BLaER1 treated with 17β-estradiol and CSF1 and Interleukin-3, amounts not matched to agents 10 nM and 100 nM (cell line): ENCODE measurements at regions not wholly inside any gene's neighbourhood (a gene's known extent, or its start where the extent isn't known, plus 50 kb on each side); places are given as distances from the start of the nearest gene placed in this dataset.

Source experiments
- H3K27ac ChIP-seq, 11 experiments: shearing (Covaris generic); formaldehyde crosslinking; 2 replicates each; pipeline ENCODE4 v1.8.1; 2022
- H3K27me3 ChIP-seq, 11 experiments: shearing (Covaris generic); formaldehyde crosslinking; 2 replicates each; pipeline ENCODE4 v1.8.1; 2022
- H3K36me3 ChIP-seq, 11 experiments: shearing (Covaris generic); formaldehyde crosslinking; 2 replicates each; pipeline ENCODE4 v1.8.1; 2022
- H3K4me1 ChIP-seq, 10 experiments: shearing (Covaris generic); formaldehyde crosslinking; 2 replicates each; pipeline ENCODE4 v1.8.1; 2022
- H3K4me2 ChIP-seq, 11 experiments: shearing (Covaris generic); formaldehyde crosslinking; 2 replicates each; pipeline ENCODE4 v1.8.1; 2022
- H3K4me3 ChIP-seq, 10 experiments: shearing (Covaris generic); formaldehyde crosslinking; 2 replicates each; pipeline ENCODE4 v1.8.1; 2022
- H3K9ac ChIP-seq, 11 experiments: shearing (Covaris generic); formaldehyde crosslinking; 2 replicates each; pipeline ENCODE4 v1.8.1; 2022
- H3K9me3 ChIP-seq, 11 experiments: shearing (Covaris generic); formaldehyde crosslinking; replicated peaks in 1 of 11; 2 replicates each; pipeline ENCODE4 v1.8.1; 2022
- H4K20me1 ChIP-seq, 11 experiments: shearing (Covaris generic); formaldehyde crosslinking; 2 replicates each; pipeline ENCODE4 v1.8.1; 2022
- Cebpa-rat ChIP-seq, 11 experiments: shearing (Covaris generic); IDR thresholded peaks; 2 replicates each; pipeline ENCODE4 v1.8.1; 2022

DNA sequence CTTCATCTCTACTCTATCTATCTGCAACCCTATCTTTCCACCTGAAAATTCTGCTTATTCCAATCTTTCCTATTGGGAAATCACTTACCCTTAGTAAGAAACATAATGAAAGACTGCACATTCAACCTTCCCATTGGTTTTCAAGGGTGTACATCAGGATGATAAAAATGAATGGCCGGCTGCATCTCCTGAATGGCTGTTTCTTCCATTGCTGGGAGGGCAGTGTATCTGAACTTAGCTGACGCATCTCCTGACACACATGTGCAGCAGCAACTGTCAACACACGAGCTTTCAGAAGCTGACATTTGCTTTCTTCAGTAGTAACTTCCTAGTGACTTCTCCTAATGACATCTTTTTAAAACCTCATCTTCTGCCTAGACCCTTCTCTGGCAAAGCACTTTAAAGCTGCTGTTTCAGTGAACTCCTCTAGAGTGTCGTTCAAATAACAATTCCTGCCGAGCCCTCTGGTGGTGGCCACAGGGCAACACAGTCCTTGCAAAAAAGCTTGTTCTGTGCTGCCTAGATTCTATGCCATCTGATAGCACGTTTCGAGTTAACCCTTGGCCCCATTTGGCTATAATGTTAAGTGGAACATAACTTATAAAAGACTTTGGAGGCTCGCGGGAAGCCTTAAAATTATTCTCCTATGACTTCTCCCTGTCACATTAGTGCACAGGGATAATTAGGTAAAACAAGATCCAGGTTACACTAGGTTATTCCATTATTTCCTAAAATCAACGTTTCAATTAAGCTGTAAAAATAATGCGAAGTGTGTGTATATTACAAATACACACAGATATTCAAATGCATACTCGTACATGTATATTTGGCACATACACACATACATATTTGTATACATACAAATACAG lies 2340.7 kb downstream of the PCDH7 start:
- Histone ChIP-seq H4K20me1 (no peaks in the 10 kb centered on the region), H3K27ac (no peak overlapping the region), H3K36me3 (no peaks in the 10 kb centered on the region), H3K4me2 (no peak overlapping the region), H3K4me3 (no peak overlapping the region), H3K9ac (no peak overlapping the region), H3K9me3 (no peaks in the 10 kb centered on the region), H3K27me3 (no peaks in the 10 kb centered on the region), H3K4me1 (no peaks in the 10 kb centered on the region)
- no peak for TF ChIP-seq Cebpa-rat (IDR thresholded peaks at IDR 0.05)

DNA sequence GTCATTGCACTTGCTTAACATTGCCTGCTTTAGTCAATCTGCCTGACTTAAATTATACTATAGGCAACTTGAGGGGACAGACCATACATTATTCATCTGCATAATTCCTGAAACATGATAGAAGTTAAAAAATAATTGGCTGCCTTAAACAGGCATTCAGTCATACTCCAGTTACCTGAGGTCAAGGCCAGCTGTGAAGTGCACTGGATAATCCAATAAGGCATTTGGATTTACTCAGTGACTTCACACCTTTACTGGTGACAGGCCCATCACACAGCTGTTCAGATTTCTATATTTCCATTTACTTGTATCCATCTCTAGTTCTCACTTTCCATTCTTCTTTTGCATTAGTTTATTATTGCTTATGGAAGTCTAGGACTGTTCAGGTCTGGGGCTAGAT lies 2341.6 kb downstream of the PCDH7 start:
- no peak overlapping the region for H3K4me2 ChIP-seq
- no peak overlapping the region for H3K27ac ChIP-seq
- no peaks in the 10 kb centered on the region for H4K20me1 ChIP-seq
- H3K9me3 ChIP-seq = no peaks in the 10 kb centered on the region
- H3K4me3 ChIP-seq = no peak overlapping the region
- no peak for TF ChIP-seq Cebpa-rat (IDR thresholded peaks at IDR 0.05)
- no peak overlapping the region for H3K9ac ChIP-seq
- no peaks in the 10 kb centered on the region for H3K27me3 ChIP-seq
- H3K4me1 ChIP-seq = no peaks in the 10 kb centered on the region
- no peaks in the 10 kb centered on the region for H3K36me3 ChIP-seq

DNA sequence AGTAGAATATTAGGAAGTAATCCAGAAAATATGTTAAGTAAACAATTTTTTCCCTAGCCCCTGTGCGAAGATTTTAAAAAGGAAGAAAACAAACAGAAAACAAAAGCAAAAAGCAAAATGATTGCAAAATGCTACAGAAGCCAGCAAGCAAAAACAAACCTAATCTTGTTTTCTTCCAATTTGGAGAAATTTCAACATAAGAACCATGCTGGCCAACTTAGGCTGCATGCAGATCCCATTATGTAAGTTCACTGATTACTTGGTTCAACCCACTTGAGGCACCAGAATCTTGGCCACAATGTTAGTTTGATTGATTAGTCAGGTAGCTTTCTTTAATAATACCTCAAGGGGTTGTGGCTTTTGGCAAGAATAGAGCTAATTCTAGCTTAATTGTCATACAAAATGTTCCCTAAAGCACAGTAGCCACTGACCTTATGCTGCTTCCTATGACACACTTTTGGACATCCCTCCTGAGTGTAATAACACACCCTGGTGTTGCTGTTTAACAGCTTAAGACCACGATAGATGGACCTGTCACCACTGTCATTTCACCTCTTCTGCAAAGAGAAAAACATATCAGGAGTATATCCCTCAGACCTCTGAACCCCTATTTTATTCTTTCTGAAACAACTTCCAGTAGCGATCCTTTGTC lies 2342.1 kb downstream of the PCDH7 start:
- no peak overlapping the region for H3K4me3 ChIP-seq
- H3K27me3 ChIP-seq = no peaks in the 10 kb centered on the region
- no peaks in the 10 kb centered on the region for H3K4me1 ChIP-seq
- H3K9ac ChIP-seq = no peak overlapping the region
- H3K27ac ChIP-seq = no peak overlapping the region
- H3K9me3 ChIP-seq = no peaks in the 10 kb centered on the region
- no peaks in the 10 kb centered on the region for H3K36me3 ChIP-seq
- no peak for TF ChIP-seq Cebpa-rat (IDR thresholded peaks at IDR 0.05)
- H4K20me1 ChIP-seq = no peaks in the 10 kb centered on the region
- no peak overlapping the region for H3K4me2 ChIP-seq

DNA sequence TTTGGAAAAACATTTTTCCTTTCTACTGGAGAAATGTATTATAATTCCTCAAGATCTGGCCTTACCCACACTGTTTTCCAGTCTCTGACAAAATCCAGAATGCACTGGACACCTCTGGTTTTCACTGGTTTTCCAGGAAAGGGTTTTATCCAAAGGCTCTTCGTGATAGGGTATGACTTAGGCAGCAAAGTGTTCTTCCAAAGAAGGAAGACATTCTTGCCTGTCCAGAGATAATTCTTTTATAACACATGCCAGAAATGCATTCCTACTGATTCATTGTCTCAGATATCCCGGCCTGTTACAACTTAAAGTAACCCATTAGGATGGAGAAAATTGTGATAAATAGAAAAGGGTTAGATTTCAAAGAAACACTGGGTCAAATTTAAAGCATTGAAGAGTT lies 2343.1 kb downstream of the PCDH7 start:
- Histone ChIP-seq H3K9ac (no peak overlapping the region), H4K20me1 (no peaks in the 10 kb centered on the region), H3K4me3 (no peak overlapping the region), H3K9me3 (no peaks in the 10 kb centered on the region), H3K36me3 (no peaks in the 10 kb centered on the region), H3K4me2 (no peak overlapping the region), H3K27me3 (no peaks in the 10 kb centered on the region), H3K27ac (no peak overlapping the region), H3K4me1 (no peaks in the 10 kb centered on the region)
- no peak for TF ChIP-seq Cebpa-rat (IDR thresholded peaks at IDR 0.05)

DNA sequence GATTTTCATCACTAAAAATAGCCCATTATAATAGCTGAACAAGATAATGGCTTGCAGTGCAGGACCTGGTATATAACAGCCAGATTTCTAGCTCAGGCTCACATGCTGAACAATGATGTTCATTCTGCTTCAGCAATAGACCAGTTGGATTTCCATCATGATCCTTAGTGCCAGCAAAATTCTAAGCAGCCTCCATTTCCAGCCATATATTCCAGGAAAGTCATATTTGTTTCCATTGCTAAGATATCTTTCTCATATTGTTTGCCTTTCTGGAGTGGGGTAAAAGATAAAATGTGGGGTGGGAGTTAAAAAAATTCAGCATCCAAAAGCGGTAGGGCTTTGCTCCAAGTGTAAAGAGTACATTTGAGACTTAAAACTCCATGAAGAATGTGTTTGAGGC lies 2344.1 kb downstream of the PCDH7 start:
- no peaks in the 10 kb centered on the region for H3K4me1 ChIP-seq
- no peaks in the 10 kb centered on the region for H3K27me3 ChIP-seq
- peaks cover 3 to 9% (median 7%) of the 10 kb centered on the region in 11 experiments; a peak in 20 of 22 replicates for H3K9me3 ChIP-seq
- H3K4me3 ChIP-seq = no peak overlapping the region
- TF ChIP-seq Cebpa-rat (IDR thresholded peaks at IDR 0.05) = no peak
- no peaks in the 10 kb centered on the region for H4K20me1 ChIP-seq
- no peaks in the 10 kb centered on the region for H3K36me3 ChIP-seq
- H3K27ac ChIP-seq = no peak overlapping the region
- H3K4me2 ChIP-seq = no peak overlapping the region
- no peak overlapping the region for H3K9ac ChIP-seq

DNA sequence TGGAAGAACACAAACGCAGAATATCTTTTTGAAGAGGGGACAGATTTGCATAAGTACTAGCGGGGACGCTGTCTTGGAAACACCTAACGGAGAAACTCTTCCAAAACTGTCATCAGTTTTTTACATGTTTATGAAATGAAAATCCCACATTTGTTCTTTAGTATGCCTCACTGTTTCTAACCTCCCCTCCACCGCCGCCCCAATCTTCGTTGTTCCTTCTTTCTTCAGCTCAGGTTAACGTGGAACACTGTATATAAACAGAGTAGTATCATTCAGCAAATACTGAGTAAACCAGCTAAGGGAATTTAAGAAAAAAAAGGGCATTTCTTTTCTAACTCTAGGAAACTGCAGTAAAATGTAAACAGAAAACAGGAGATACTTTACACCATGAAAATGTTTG lies 2345.6 kb downstream of the PCDH7 start:
- Histone ChIP-seq H3K4me2 (no peak overlapping the region), H3K9me3 (peaks cover 6 to 16% (median 9%) of the 10 kb centered on the region in 11 experiments; a peak in 20 of 22 replicates), H3K27me3 (no peaks in the 10 kb centered on the region), H3K27ac (no peak overlapping the region), H3K9ac (no peak overlapping the region), H4K20me1 (no peaks in the 10 kb centered on the region), H3K4me1 (no peaks in the 10 kb centered on the region), H3K4me3 (no peak overlapping the region), H3K36me3 (no peaks in the 10 kb centered on the region)
- TF ChIP-seq Cebpa-rat (IDR thresholded peaks at IDR 0.05) = no peak

DNA sequence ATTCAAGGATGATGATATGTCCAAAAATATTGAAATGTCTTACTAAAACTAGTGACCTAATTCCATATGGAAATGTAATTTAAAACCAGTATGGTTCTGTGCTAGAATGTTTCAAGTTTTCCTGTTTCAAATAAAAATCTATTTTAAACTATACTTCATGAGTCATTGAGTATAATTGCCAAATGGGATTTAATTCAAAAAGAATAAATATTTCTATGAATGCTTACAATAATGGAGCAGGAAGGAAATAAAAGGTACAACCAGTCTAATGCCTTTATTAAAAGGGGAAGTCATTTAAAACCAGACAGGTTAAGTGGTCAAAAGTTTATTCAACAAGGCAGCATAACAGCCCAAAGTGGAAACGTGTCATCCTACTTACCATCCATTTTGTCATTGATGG lies 2347.1 kb downstream of the PCDH7 start:
- H3K9ac ChIP-seq = no peak overlapping the region
- H3K4me1 ChIP-seq = no peaks in the 10 kb centered on the region
- no peaks in the 10 kb centered on the region for H4K20me1 ChIP-seq
- H3K36me3 ChIP-seq = no peaks in the 10 kb centered on the region
- no peaks in the 10 kb centered on the region for H3K27me3 ChIP-seq
- no peak for TF ChIP-seq Cebpa-rat (IDR thresholded peaks at IDR 0.05)
- H3K27ac ChIP-seq = no peak overlapping the region
- no peak overlapping the region for H3K4me3 ChIP-seq
- peaks cover 6 to 16% (median 9%) of the 10 kb centered on the region in 11 experiments; a peak in 20 of 22 replicates for H3K9me3 ChIP-seq
- H3K4me2 ChIP-seq = no peak overlapping the region

DNA sequence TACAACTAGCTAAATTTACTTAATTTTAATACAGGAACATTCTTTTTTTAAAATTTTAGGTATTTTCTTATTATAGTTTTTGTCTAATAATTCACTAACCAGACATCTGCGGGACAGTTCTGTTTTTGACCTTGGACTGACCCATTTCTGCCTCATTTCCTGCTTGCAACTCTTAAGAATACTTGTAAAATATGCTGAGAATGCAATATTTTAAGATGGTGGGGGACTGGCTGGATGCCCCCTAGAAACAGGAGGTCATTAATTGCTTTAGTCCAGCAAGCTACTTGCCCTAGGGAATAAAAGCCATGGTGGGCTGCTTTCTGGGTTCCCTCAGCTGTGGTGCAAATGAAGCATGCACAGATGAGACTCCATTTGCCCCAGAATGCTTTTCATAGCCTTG lies 2348.4 kb downstream of the PCDH7 start:
- no peaks in the 10 kb centered on the region for H3K27me3 ChIP-seq
- TF ChIP-seq Cebpa-rat (IDR thresholded peaks at IDR 0.05) = no peak
- H3K27ac ChIP-seq = no peak overlapping the region
- H3K4me3 ChIP-seq = no peak overlapping the region
- no peaks in the 10 kb centered on the region for H3K36me3 ChIP-seq
- H3K9me3 ChIP-seq = peaks cover 6 to 16% (median 9%) of the 10 kb centered on the region in 11 experiments; a peak in 20 of 22 replicates
- H3K4me1 ChIP-seq = no peaks in the 10 kb centered on the region
- no peaks in the 10 kb centered on the region for H4K20me1 ChIP-seq
- no peak overlapping the region for H3K4me2 ChIP-seq
- H3K9ac ChIP-seq = no peak overlapping the region

DNA sequence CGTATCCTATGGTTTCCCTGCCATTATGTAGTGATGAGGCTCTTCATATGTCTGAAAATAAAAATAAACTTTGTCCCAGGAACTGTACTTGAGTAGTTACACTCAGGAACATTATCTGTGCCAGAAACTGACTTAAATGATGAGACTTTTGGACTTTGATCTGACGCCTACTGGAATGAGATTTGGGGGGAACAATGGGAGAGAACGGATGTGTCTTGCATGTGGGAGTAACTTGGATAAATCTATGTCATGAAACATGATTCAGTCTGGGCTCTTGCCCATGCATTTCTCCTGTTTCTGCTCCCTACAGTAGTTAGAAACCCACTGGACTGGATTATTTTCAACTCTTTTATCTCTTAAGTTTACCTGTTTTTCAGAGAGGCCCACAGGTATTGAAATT lies 2351.4 kb downstream of the PCDH7 start:
- no peaks in the 10 kb centered on the region for H3K27me3 ChIP-seq
- peaks cover 6 to 16% (median 9%) of the 10 kb centered on the region in 11 experiments; a peak in 20 of 22 replicates for H3K9me3 ChIP-seq
- no peak for TF ChIP-seq Cebpa-rat (IDR thresholded peaks at IDR 0.05)
- H3K4me3 ChIP-seq = no peak overlapping the region
- no peaks in the 10 kb centered on the region for H3K4me1 ChIP-seq
- no peaks in the 10 kb centered on the region for H3K36me3 ChIP-seq
- H4K20me1 ChIP-seq = no peaks in the 10 kb centered on the region
- H3K9ac ChIP-seq = no peak overlapping the region
- H3K4me2 ChIP-seq = no peak overlapping the region
- H3K27ac ChIP-seq = no peak overlapping the region
